ENCODE measurements at regions not wholly inside any gene's neighbourhood (a gene's known extent, or its start where the extent isn't known, plus 50 kb on each side); places are given as distances from the start of the nearest gene placed in this dataset.

GRCh38 chr20:58069796-58070663 is 158.4 kb downstream of the ANKRD60 start:
- Histone ChIP-seq H3K4ac (ENCODE audit: low read depth, low read length) (no peak overlapping the region), H2BK15ac (ENCODE audit: low read depth, low read length) (no peak overlapping the region), H4K20me1 (ENCODE audit: insufficient read depth, low read length) (no peaks in the 10 kb centered on the region), H3K9me1 (ENCODE audit: insufficient read depth, low read length) (no peaks in the 10 kb centered on the region), H2BK5ac (ENCODE audit: low read depth, low read length, poor library complexity, severe bottlenecking) (no peak overlapping the region), H4K8ac (ENCODE audit: low read depth in 2 of 2, low read length in 2 of 2) (no peak overlapping the region), H2AFZ (replicated peaks; ENCODE audit: low read length, poor library complexity) (no peak overlapping the region), H3K9me3 (ENCODE audit: control insufficient read depth, insufficient read depth, low read length) (no peaks in the 10 kb centered on the region), H3K4me3 (ENCODE audit: insufficient read depth, low read depth, low read length) (no peak overlapping the region), H3K18ac (ENCODE audit: low read depth, low read length) (no peak overlapping the region), H3K79me1 (ENCODE audit: low read depth in 1 of 2, low read length in 2 of 2) (no peaks in the 10 kb centered on the region), H2AK9ac (replicated peaks; ENCODE audit: low read depth, low read length, poor library complexity) (no peak overlapping the region), H4K5ac (ENCODE audit: low read depth, low read length) (no peak overlapping the region), H4K91ac (ENCODE audit: insufficient read depth, low read depth, low read length) (no peak overlapping the region), H3K4me2 (ENCODE audit: low read depth, low read length) (no peak overlapping the region), H2BK20ac (ENCODE audit: low read depth, low read length) (no peak overlapping the region), H3K36me3 (ENCODE audit: control insufficient read depth, insufficient read depth, low read length) (no peaks in the 10 kb centered on the region), H3K4me1 (ENCODE audit: control insufficient read depth, insufficient read depth, low read length) (no peaks in the 10 kb centered on the region), H3K27ac (ENCODE audit: insufficient read depth, low read length) (no peak overlapping the region), H3K9ac (ENCODE audit: low read depth, low read length) (no peak overlapping the region), H3K23ac (ENCODE audit: low read depth, low read length) (no peak overlapping the region), H2AK5ac (ENCODE audit: low read depth, low read length) (no peak overlapping the region), H3K14ac (replicated peaks; ENCODE audit: low read depth, low read length) (no peak overlapping the region), H3K56ac (ENCODE audit: extremely low read depth, insufficient read depth, low read length) (no peak overlapping the region), H2BK120ac (ENCODE audit: low read depth, low read length) (no peak overlapping the region), H3K27me3 (ENCODE audit: control insufficient read depth, insufficient read depth, low read length) (no peaks in the 10 kb centered on the region)
- BruUV-seq (replicated peaks), result no TSS peak
- TF ChIP-seq RCOR1 (IDR thresholded peaks at IDR 0.05; ENCODE audit: insufficient replicate concordance, low read length) (no peak), CHD1 (IDR thresholded peaks at IDR 0.05; ENCODE audit: low read depth, low read length) (no peak), RAD21 (IDR thresholded peaks at IDR 0.05; ENCODE audit: low read length) (no peak), FOS (IDR thresholded peaks at IDR 0.05; ENCODE audit: low read depth, low read length) (no peak), NFE2L2 (IDR thresholded peaks at IDR 0.05; ENCODE audit: low read depth, low read length) (no peak)
- dilution Hi-C loops (cut with HindIII; ENCODE audit: low sequenced_read_pairs, unreplicated experiment), result no loop called here
- ChIA-PET CTCF (interaction anchor here (0.5 to 1.6 kb wide), 2 partner anchors 10 to 17 kb away, joined by 3 to 4 read pairs; no protein-coding TSS in a partner anchor), POLR2A (ENCODE audit: unreplicated experiment) (no interaction called here)
- ATAC-seq (ENCODE audit: low read depth) (no peak), DNase-seq (no peak)
- WGBS, 2 experiments (ENCODE audit: extremely low coverage in 2 of 2, insufficient read length in 1 of 2), result 38% methylated on average over 8 of the region's 16 CpGs; no CpG with 5 or more reads in 1 of the 2 experiments
- intact Hi-C loops (cut with micrococcal nuclease), result no loop called here
- in situ Hi-C loops (cut with MboI; ENCODE audit: low sequenced_read_pairs), result no loop called here

All from IMR-90 (cell line).